ENCODE measurements at regions not wholly inside any gene's neighbourhood (a gene's known extent, or its start where the extent isn't known, plus 50 kb on each side); places are given as distances from the start of the nearest gene placed in this dataset.
"Not testable (repeated sequence)": the region's sequence is repeated elsewhere in the genome, so short reads cannot be mapped to it uniquely, and the experiment has no call there.

GRCh38 chr1:199242147-199242546, 603.3 kb downstream of the PTPRC start:
- no peak for DNase-seq

GRCh38 chr1:199242601-199243000, 603.8 kb downstream of the PTPRC start:
- DNase-seq, result no peak

DNA sequence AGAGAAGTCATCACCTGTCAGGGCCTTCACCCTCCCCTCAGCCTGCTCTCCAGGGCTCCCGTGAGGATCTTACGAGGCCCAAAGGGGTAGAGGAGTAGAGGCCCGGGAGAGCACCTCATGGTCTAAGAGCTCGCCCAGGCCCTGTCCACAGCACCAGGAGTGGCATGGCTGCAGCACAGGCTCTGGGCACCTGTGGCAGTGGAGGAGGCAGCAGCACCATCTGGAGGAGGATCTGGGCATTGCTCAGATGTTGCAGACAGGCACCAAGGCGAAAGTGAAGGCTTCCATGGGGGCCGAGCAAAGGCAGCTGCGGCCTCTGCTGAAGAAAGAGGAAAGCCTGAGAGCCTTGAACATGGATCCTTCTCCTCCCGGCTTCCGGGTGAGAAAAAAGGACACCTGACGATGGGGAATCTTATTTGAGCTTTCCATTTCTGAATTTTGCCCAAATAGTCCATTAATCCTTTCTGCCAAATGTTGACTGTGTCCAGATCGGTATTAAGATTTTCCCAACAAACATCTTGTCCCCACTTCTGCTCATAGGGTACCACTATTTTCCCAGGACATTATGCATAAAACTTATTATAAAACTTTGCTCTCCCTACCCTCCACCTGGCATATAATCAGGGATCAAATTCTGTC, 604.7 kb downstream of the PTPRC start:
- peak; percentile 33 for DNase-seq

GRCh38 chr1:199245946-199246345, 607.1 kb downstream of the PTPRC start:
- no peak for DNase-seq

- DNase-seq, result no peak
Observed at GRCh38 chr1:199246716-199247115, 607.9 kb downstream of the PTPRC start.

- no peak for DNase-seq
Observed at GRCh38 chr1:199247891-199248290, 609.1 kb downstream of the PTPRC start.

GRCh38 chr1:199254040-199254439, 615.2 kb downstream of the PTPRC start:
- not testable (repeated sequence) for DNase-seq

GRCh38 chr1:199261328-199261727, 622.5 kb downstream of the PTPRC start:
- DNase-seq, result no peak

- DNase-seq, result no peak
Observed at GRCh38 chr1:199264283-199264682, 625.4 kb downstream of the PTPRC start.

- DNase-seq, result no peak
Observed at GRCh38 chr1:199264911-199265310, 626.1 kb downstream of the PTPRC start.

GRCh38 chr1:199265319-199265718, 626.5 kb downstream of the PTPRC start:
- DNase-seq, result no peak

DNA sequence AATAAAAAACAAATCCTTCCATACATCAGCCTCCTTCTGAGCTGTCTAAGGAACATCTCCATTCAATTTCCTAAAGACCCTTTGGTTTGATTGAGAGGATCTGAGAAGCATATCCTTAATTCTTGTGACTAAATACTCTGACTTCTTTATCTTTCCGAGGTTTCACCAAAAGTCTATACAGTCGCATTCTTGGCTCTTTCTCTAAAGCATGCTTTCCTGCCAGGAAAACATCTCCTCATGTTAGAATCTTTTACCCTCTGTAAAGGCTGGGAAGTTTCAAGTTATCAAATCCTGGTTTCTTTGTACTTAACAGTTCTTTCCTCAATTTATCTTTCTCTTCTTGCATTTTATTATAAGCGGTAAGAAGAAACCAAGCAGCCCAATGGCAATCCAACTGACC, 630.4 kb downstream of the PTPRC start:
- no peak for DNase-seq

DNA sequence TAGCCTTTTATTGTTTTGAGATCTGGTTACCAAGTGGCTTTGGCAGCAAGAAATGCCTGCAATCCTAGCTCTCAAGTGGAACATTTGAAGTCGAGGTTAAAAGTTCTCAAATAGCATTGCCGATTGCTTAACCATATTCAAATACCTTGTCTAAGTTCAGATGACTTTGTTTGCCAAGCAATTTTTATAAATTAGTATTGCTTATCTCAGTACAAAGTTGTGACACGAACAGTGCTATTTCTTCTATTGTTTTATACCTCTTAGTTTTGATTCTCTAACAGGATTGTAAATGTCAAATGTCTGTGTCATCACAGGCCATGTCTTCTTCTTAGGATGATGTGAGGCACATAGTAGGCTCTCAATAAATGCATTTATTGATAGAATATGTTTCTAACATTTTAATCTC, 633.3 kb downstream of the PTPRC start:
- peak; percentile 58 for DNase-seq

DNA sequence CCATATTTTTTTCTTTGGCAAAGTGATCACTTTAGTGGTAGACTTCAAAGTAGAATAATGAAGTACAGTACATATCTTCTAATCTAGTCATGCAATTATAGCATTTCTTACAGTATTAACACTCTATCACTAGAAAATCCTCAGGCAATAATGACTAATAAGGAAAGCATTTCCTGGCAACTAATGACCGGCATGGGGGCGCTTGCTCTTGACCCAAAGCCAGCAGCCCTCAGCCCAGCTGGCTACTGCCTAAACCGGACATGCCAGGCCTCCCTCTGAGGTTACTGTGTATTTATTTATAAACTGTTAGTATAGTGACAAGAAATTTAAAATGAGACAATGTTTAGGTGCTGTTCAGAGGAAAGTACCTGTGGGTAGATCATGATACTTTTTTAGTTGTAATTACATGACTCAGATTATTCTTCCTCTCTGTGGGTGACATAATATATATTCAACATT, 633.8 kb downstream of the PTPRC start:
- peak; percentile 93 for DNase-seq

DNA sequence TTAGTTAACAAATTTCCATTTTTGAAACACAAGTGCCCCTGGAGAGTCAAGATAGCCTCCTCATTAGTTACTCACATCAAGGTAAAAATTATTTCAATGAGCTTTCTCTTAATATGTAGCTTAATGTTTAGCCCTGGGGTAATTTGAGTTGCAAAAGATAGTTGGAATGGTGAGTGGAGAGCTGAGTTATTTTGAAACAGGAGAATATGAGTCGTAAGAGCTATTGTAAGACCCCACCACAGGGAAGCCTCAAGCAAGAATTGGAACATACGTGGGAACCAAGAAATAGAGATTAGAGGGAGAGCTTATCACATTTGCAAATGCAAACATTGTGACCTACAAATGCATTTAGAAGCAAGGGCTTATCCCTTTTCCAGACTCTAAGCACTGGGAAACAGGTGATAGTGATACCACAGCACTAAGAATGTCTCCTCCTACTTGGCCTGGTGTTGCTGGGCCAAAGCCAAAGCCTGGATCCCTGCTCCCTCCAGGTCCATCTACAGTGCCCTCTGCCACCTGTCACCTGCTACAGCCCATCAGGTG, 635.1 kb downstream of the PTPRC start:
- peak; percentile 32 for DNase-seq

DNA sequence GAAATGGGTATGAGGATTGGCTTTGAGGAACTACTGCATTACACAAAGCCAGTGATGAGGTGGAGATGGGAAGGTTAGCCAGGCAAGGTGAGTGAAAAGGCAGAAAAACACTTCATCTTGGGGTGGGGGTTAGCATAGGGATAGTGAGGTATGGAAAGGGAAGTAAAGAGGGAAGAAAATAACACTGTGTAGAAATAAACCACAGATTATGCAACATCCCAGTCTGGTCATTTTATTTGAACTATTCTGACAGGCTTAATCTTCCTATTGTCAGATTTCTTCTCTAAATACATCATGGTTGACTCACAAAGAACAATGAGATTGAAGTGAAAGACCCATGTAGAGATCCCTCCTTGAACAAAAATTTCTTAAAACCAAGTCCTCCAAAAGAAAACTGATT, 640.2 kb downstream of the PTPRC start:
- peak; percentile 9 for DNase-seq

GRCh38 chr1:199279872-199280645, 641.2 kb downstream of the PTPRC start:
- peak; percentile 14 for DNase-seq

GRCh38 chr1:199282751-199283305, 644.0 kb downstream of the PTPRC start:
- no peak for DNase-seq

- DNase-seq, result no peak
Observed at GRCh38 chr1:199283794-199284193, 645.0 kb downstream of the PTPRC start.

GRCh38 chr1:199287206-199287605, 648.4 kb downstream of the PTPRC start:
- DNase-seq, result no peak

DNA sequence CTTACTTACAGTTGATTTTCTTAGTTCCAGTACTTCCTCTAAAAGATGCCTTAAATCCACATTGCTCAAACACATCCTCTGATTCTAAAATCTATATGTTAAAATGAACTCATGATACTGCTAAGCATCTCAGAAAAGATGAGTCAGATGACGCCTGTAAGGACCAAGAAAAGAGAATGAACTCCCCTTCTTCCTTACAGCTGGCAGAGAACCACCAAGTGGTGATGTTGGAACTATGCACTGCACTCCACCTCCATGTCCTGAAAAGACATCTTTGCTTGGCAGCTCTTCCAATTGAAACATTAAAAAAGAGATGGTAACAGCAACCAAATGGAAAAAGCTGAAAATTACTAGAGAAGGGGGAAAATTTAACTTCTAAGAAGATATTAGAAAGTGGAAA, 648.8 kb downstream of the PTPRC start:
- DNase-seq, result peak; percentile 29

DNA sequence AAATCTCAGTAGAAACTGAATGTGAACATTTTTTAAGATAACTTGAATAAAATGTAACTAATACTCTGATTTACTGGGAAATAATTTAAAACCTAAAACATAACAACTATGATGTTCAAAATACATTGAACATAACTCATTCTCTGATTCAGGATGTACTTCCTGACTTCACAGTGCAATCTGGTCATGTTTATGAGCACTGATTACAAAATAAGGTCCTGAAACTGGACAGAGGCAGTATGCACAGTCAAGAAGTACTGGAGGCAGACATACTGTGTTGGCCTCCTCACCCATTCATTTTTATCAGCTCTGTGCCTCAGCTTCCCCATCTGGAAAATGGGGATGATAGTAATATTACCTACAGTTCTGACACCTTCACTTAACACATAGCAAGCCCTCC, 651.3 kb downstream of the PTPRC start:
- DNase-seq, result peak; percentile 8

DNA sequence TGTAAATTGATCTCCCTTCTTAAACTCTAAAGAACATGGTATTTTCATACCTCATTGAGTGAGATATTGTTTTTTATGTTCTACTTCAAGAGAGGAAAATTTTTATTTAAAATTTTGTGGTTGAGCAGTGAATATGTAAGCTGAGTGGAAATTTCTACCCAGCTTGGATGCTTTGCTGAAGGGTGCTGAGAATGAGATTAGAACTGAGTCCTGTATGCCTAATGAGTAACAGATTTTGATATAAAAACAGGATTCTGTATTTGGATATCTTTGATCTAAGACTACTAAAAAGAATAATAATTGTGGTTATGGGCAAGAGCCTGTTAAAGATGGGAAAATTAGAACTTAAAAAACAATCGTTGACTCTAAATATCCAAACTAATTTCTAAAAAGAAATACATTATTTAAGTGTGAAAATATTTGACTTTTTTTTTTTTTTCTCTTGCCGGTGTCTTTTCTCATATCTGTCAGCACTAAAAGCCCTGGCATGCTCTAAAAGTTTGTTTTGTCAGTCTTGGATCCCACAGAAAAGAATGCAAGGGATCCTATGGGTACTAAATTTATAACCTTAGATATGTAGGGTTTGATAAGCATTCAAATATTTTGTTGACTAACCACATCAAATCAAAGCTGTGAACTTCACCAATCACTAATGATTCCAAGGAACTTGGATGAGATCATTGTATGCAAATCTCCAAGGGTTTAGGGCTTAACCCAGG, 652.3 kb downstream of the PTPRC start:
- DNase-seq, result peak; percentile 64

Data from fibroblast of skin of scalp (primary cell).